Gastrocnemius medialis (tissue), 4 donors: ENCODE measurements at regions not wholly inside any gene's neighbourhood (a gene's known extent, or its start where the extent isn't known, plus 50 kb on each side); places are given as distances from the start of the nearest gene placed in this dataset.

Experiments used
- ATAC-seq, 2 donors: fragments of 150-250 bp; one replicate each; pipeline ENCODE4 v1.9.1; 2016
- DNase-seq, 2 donors: peaks; one replicate each; pipeline ENCODE4 v3.0.0-alpha.2; 2019
- H3K27ac ChIP-seq, 4 donors: fragments of 200-600 bp; sonication (generic); 1 replicate in 1 of 4; 2 replicates in 3 of 4; pipeline ENCODE4 v1.5.1; 2016 to 2018; ENCODE audit warnings: mild to moderate bottlenecking in 2 of 4, moderate library complexity in 1 of 4
- H3K27me3 ChIP-seq, 3 donors: fragments of 200-600 bp; sonication (generic) in 2 of 3; 1 replicate in 1 of 3; 2 replicates in 2 of 3; pipeline versions ENCODE4 v1.5.1 to v1.6.0; 2016 to 2019; ENCODE audit warnings: mild to moderate bottlenecking in 1 of 3, moderate library complexity in 1 of 3
- H3K36me3 ChIP-seq, 2 donors: fragments of 200-600 bp; sonication (generic) in 1 of 2; one replicate each; pipeline ENCODE4 v1.5.1; 2017 to 2018
- H3K4me1 ChIP-seq, 2 donors: fragments of 200-600 bp; sonication (generic) in 1 of 2; one replicate each; pipeline ENCODE4 v1.5.1; 2016 to 2017; ENCODE audit warnings: mild to moderate bottlenecking in 2 of 2
- H3K4me3 ChIP-seq, 4 donors: fragments of 200-600 bp; sonication (generic) in 3 of 4; 1 replicate in 1 of 4; 2 replicates in 3 of 4; pipeline ENCODE4 v1.5.1; 2016 to 2019; ENCODE audit warnings: mild to moderate bottlenecking in 2 of 4
- H3K9me3 ChIP-seq, 3 donors: fragments of 200-600 bp; sonication (generic) in 2 of 3; 1 replicate in 1 of 3; 2 replicates in 2 of 3; pipeline ENCODE4 v1.5.1; 2016 to 2019
- POLR2A ChIP-seq, 2 donors: fragments of 450-650 bp; IDR thresholded peaks; one replicate each; pipeline ENCODE4 v1.6.1; 2017; ENCODE audit warnings: antibody characterized with exemption in 2 of 2, mild to moderate bottlenecking in 2 of 2, moderate library complexity in 2 of 2
- in situ Hi-C, 4 donors: fragments of 200-750 bp; cut with MboI; loops; one replicate each; pipeline versions ENCODE4 v1.15.0 to v1.8.0; 2017; ENCODE audit warnings: low sequenced_read_pairs in 4 of 4
- intact Hi-C: fragments of 100-400 bp; cut with DNase I; formaldehyde crosslinking; loops from one replicate; pipeline ENCODE4 v1.15.1; 2023; ENCODE audit warnings: low total_unique reads
- TF ChIP-seq, protein P1 (sequence below), 5 experiments: fragments of 450-650 bp in 3 of 5; fragments of 200-600 bp in 2 of 5; sonication (generic) in 2 of 5; IDR thresholded peaks in 4 of 5; conservative IDR thresholded peaks in 1 of 5; 1 replicate in 4 of 5; 2 replicates in 1 of 5; pipeline ENCODE4 v1.5.1; 2016 to 2019; ENCODE audit warnings: antibody characterized with exemption in 5 of 5, mild to moderate bottlenecking in 3 of 5, moderate library complexity in 3 of 5

DNA sequence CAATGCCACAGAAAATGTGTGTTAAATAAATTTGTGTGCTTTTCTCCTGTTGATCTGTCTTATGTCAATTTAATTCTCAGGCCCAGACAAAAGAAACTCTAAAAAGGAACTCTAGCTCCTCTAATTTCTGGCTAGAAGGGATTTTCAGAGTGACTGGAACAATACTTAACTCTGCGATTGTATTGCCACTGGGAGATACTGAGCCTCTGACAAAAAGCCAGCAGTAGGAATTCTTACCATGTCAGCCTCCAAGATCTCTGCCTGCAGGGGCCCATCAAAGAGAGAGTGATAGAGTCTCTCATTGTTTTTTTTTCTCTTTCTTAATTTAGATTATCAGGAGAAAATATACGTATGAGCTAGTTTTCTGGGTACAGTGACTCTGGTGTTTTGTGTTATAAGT is 1165.7 kb downstream of the BRINP3 start:
- DNase-seq (no peak), ATAC-seq (no peak)
- in situ Hi-C loops (no loop called here), intact Hi-C loops (no loop called here)
- Histone ChIP-seq H3K4me1 (no peaks in the 10 kb centered on the region), H3K9me3 (no peaks in the 10 kb centered on the region), H3K27me3 (no peaks in the 10 kb centered on the region), H3K36me3 (no peaks in the 10 kb centered on the region), H3K4me3 (no peak overlapping the region), H3K27ac (no peak overlapping the region)
- TF ChIP-seq, protein P1, sequence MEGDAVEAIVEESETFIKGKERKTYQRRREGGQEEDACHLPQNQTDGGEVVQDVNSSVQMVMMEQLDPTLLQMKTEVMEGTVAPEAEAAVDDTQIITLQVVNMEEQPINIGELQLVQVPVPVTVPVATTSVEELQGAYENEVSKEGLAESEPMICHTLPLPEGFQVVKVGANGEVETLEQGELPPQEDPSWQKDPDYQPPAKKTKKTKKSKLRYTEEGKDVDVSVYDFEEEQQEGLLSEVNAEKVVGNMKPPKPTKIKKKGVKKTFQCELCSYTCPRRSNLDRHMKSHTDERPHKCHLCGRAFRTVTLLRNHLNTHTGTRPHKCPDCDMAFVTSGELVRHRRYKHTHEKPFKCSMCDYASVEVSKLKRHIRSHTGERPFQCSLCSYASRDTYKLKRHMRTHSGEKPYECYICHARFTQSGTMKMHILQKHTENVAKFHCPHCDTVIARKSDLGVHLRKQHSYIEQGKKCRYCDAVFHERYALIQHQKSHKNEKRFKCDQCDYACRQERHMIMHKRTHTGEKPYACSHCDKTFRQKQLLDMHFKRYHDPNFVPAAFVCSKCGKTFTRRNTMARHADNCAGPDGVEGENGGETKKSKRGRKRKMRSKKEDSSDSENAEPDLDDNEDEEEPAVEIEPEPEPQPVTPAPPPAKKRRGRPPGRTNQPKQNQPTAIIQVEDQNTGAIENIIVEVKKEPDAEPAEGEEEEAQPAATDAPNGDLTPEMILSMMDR (IDR thresholded peaks at IDR 0.05 in 4 of 5, conservative IDR thresholded peaks at IDR 0.05 in 1 of 5): no peak
- no peak for TF ChIP-seq POLR2A (IDR thresholded peaks at IDR 0.05)

DNA sequence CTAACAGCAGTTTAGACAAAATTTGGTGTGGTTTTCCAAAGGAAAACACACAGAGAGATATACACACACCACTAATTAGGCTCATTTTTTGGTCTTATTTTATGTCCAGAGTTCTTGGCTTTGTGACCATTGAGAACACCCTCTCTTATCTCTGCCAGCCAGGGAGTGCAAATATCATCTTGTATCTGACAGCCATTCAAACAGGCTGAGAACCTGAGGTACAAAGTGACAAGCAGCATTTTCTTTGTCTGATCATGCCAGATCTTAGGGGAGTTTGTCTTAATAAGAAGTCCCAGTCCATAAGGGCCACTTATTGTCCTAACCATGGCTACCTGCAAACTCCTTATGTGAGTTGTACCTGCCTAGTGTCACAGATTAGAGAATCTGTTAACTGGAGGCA is 1165.2 kb downstream of the BRINP3 start:
- no peak for TF ChIP-seq POLR2A (IDR thresholded peaks at IDR 0.05)
- TF ChIP-seq, protein P1 (IDR thresholded peaks at IDR 0.05 in 4 of 5, conservative IDR thresholded peaks at IDR 0.05 in 1 of 5): no peak
- no peaks in the 10 kb centered on the region for H3K27me3 ChIP-seq
- no peaks in the 10 kb centered on the region for H3K4me1 ChIP-seq
- in situ Hi-C loops (no loop called here), intact Hi-C loops (no loop called here)
- no peaks in the 10 kb centered on the region for H3K9me3 ChIP-seq
- H3K36me3 ChIP-seq: no peaks in the 10 kb centered on the region
- no peak for DNase-seq
- no peak for ATAC-seq
- H3K4me3 ChIP-seq: no peak overlapping the region
- H3K27ac ChIP-seq: no peak overlapping the region

DNA sequence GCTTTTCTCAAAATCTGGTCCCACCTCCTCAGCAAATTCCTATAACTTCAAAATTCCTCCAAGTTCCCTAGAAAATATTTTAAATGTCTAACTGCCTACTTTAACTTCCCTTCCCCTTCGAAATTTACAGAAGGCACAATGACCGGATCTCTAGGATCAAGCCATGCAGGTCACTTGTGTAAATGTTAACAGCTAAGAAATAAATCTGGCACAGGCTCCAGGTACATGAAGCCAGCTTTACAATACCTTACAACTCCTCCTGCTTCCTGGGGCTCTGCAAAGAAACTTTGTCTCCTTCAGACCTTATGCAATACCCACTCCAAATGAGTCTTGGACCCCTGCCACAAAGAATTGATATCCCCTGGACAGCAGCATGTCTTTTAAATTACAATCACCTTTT is 1164.2 kb downstream of the BRINP3 start:
- Histone ChIP-seq H3K36me3 (no peaks in the 10 kb centered on the region), H3K4me1 (no peaks in the 10 kb centered on the region)
- intact Hi-C loops: no loop called here

DNA sequence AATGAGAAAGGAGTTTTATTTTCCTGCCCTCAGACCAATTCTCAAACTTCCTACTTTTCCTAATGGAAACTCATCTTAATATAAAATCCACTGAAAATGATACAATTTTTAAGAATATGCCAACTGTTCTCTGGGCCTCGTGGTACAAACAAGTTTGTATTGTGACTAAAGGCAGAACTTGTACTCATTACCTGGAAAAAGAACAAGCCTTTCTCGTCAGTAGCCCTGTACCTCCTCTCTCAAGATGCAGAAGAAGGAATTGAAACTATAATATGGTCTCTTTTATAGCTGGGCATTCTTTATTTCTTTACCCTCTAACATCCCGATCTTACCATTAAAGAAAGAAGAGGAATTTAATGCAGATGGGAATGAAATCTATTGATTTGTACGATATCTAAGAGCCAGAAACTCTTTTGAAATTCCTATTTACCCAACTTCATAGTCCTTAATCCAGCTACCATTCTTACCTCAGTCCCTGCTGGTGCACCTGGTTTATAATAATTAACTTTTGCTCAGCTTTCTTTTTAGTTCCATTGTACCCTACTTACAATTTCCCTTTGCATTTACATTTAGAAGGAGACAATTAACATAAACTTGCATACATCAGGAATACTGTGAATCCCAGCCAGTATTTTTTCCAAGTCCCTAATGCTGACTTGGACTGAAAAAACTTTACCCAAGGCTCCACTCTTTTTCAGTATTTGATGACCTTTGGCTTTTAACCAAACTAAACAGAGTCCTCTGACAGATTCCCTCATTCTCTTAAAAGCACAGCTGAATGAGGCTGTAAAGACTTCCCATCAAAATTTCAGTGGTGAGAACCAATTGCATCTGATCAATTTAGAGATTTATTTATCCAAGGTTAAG is 1162.4 kb downstream of the BRINP3 start:
- Histone ChIP-seq H3K27ac (no peak overlapping the region), H3K4me1 (no peaks in the 10 kb centered on the region), H3K4me3 (no peak overlapping the region), H3K27me3 (no peaks in the 10 kb centered on the region), H3K36me3 (no peaks in the 10 kb centered on the region), H3K9me3 (no peaks in the 10 kb centered on the region)
- TF ChIP-seq POLR2A (IDR thresholded peaks at IDR 0.05): no peak
- TF ChIP-seq, protein P1 (IDR thresholded peaks at IDR 0.05 in 4 of 5, conservative IDR thresholded peaks at IDR 0.05 in 1 of 5): no peak
- in situ Hi-C loops: no loop called here
- DNase-seq: no peak
- no peak for ATAC-seq
- intact Hi-C loops: no loop called here

More for the DNA sequence above, 1164.2 kb downstream of the BRINP3 start:
- ATAC-seq (no peak), DNase-seq (no peak)
- Histone ChIP-seq H3K27ac (no peak overlapping the region), H3K27me3 (no peaks in the 10 kb centered on the region), H3K9me3 (no peaks in the 10 kb centered on the region), H3K4me3 (no peak overlapping the region)
- TF ChIP-seq, protein P1 (IDR thresholded peaks at IDR 0.05 in 4 of 5, conservative IDR thresholded peaks at IDR 0.05 in 1 of 5): no peak
- TF ChIP-seq POLR2A (IDR thresholded peaks at IDR 0.05): no peak
- in situ Hi-C loops: no loop called here
